ENCODE measurements at regions not wholly inside any gene's neighbourhood (a gene's known extent, or its start where the extent isn't known, plus 50 kb on each side); places are given as distances from the start of the nearest gene placed in this dataset.

- Histone ChIP-seq H3K9me2 (ENCODE audit: insufficient read depth, low read length) (no peaks in the 10 kb centered on the region), H3K79me2 (replicated peaks; ENCODE audit: insufficient read depth, low read length) (no peaks in the 10 kb centered on the region), H4K20me1 (ENCODE audit: insufficient read depth) (no peaks in the 10 kb centered on the region), H3F3A (ENCODE audit: insufficient read depth, low read length, poor library complexity, severe bottlenecking) (no peaks in the 10 kb centered on the region), H3K9me3 (ENCODE audit: low read length) (no peaks in the 10 kb centered on the region), H3K4me3 (ENCODE audit: low read length) (no peak overlapping the region), H3K36me3 (ENCODE audit: insufficient read depth, low read length) (no peaks in the 10 kb centered on the region), H2AFZ (ENCODE audit: low read depth, low read length) (no peak overlapping the region), H3K9ac (ENCODE audit: low read length) (no peak overlapping the region), H3K4me2 (ENCODE audit: low read length) (no peak overlapping the region), H3K27ac (ENCODE audit: low read length) (no peak overlapping the region), H3K27me3 (ENCODE audit: insufficient read depth, low read depth, low read length) (no peaks in the 10 kb centered on the region)
- TF ChIP-seq POLR2AphosphoS5 (IDR thresholded peaks at IDR 0.05) = no peak
- TF ChIP-seq TAF1 (IDR thresholded peaks at IDR 0.05; ENCODE audit: low read depth) = no peak
- TF ChIP-seq SMC3 (conservative IDR thresholded peaks at IDR 0.05; ENCODE audit: poor library complexity) = no peak
- TF ChIP-seq MXI1 (conservative IDR thresholded peaks at IDR 0.05; ENCODE audit: poor library complexity, severe bottlenecking) = no peak
- TF ChIP-seq, protein P1, sequence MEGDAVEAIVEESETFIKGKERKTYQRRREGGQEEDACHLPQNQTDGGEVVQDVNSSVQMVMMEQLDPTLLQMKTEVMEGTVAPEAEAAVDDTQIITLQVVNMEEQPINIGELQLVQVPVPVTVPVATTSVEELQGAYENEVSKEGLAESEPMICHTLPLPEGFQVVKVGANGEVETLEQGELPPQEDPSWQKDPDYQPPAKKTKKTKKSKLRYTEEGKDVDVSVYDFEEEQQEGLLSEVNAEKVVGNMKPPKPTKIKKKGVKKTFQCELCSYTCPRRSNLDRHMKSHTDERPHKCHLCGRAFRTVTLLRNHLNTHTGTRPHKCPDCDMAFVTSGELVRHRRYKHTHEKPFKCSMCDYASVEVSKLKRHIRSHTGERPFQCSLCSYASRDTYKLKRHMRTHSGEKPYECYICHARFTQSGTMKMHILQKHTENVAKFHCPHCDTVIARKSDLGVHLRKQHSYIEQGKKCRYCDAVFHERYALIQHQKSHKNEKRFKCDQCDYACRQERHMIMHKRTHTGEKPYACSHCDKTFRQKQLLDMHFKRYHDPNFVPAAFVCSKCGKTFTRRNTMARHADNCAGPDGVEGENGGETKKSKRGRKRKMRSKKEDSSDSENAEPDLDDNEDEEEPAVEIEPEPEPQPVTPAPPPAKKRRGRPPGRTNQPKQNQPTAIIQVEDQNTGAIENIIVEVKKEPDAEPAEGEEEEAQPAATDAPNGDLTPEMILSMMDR (IDR thresholded peaks at IDR 0.05; ENCODE audit: poor library complexity, severe bottlenecking) = no peak
Observed at GRCh38 chr2:8096484-8096883, 585.4 kb upstream of the ID2 start.

DNA sequence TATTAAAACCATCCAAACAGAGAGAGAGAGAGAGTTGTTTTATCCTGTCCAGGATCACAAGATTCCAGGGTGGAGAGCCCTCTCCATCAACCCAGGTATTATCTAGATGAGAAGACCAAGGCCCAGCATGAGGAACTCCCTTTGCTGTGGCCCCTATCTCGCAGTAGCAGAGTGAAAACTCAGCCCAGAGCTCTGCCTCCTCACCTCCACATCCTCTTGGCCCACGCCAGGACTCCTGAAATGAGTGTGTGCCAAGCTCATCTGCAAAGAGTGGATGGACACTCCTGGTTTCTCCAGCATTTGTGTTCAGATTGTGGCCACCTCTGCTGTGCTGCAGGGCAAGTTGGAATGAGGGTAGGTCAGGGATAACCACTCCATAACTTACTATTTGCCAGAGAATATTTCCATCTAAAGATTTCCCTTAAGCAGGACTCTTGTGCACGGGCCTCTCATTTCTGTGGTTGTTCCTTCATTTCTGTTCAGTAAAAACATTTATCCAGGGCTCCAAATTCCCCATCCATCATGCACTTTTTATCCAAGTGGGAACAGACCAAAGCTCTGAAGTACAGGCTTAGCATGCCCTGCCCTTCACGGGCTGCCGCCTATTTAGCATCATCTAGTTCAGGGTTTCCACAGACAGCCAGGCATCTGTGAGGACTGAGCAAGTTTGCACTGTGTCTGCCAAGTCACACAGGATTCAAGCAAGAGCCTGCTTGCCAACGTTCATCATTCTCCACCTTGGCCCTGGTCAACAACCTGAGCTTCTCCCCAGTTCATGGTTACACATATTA is 583.2 kb upstream of the ID2 start:
- Histone ChIP-seq H3K27ac (ENCODE audit: low read length) (no peak overlapping the region), H3F3A (ENCODE audit: insufficient read depth, low read length, poor library complexity, severe bottlenecking) (no peaks in the 10 kb centered on the region), H3K9me2 (ENCODE audit: insufficient read depth, low read length) (no peaks in the 10 kb centered on the region), H3K9me3 (ENCODE audit: low read length) (no peaks in the 10 kb centered on the region), H3K27me3 (ENCODE audit: insufficient read depth, low read depth, low read length) (no peaks in the 10 kb centered on the region), H4K20me1 (ENCODE audit: insufficient read depth) (no peaks in the 10 kb centered on the region), H3K9ac (ENCODE audit: low read length) (no peak overlapping the region), H2AFZ (ENCODE audit: low read depth, low read length) (no peak overlapping the region), H3K36me3 (ENCODE audit: insufficient read depth, low read length) (no peaks in the 10 kb centered on the region), H3K4me2 (ENCODE audit: low read length) (no peak overlapping the region), H3K79me2 (replicated peaks; ENCODE audit: insufficient read depth, low read length) (no peaks in the 10 kb centered on the region), H3K4me3 (ENCODE audit: low read length) (no peak overlapping the region)
- TF ChIP-seq TAF1 (IDR thresholded peaks at IDR 0.05; ENCODE audit: low read depth) = no peak
- TF ChIP-seq RAD21 (conservative IDR thresholded peaks at IDR 0.05) = no peak
- TF ChIP-seq, protein P1 (IDR thresholded peaks at IDR 0.05; ENCODE audit: poor library complexity, severe bottlenecking) = no peak

DNA sequence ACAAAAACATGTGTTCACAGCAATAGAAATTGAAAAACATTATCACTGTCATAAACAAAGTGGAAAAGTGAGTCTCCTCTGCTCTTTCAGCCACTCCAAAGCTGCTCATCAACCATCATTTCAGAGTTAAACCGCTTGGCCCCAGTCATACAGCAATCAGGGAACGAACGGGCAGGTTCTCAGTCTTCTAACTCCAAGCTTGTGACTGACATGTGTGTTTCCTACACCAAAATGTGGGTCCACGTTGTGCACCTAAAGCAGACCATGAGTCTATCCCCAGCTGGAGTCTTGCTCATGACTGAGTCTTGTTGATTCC is 582.6 kb upstream of the ID2 start:
- H3K27me3 ChIP-seq (ENCODE audit: insufficient read depth, low read depth, low read length) = no peaks in the 10 kb centered on the region
- H3K79me2 ChIP-seq (replicated peaks; ENCODE audit: insufficient read depth, low read length) = no peaks in the 10 kb centered on the region
- H3K9me3 ChIP-seq (ENCODE audit: low read length) = no peaks in the 10 kb centered on the region
- no peaks in the 10 kb centered on the region for H3F3A ChIP-seq (ENCODE audit: insufficient read depth, low read length, poor library complexity, severe bottlenecking)
- TF ChIP-seq, protein P1 (IDR thresholded peaks at IDR 0.05; ENCODE audit: poor library complexity, severe bottlenecking) = no peak
- TF ChIP-seq REST (IDR thresholded peaks at IDR 0.05; ENCODE audit: borderline replicate concordance) (no peak), EP300 (conservative IDR thresholded peaks at IDR 0.05; ENCODE audit: poor library complexity, severe bottlenecking) (no peak), RAD21 (conservative IDR thresholded peaks at IDR 0.05) (no peak), TAF1 (IDR thresholded peaks at IDR 0.05; ENCODE audit: low read depth) (no peak), MXI1 (conservative IDR thresholded peaks at IDR 0.05; ENCODE audit: poor library complexity, severe bottlenecking) (no peak), EZH2 (IDR thresholded peaks at IDR 0.05; ENCODE audit: borderline replicate concordance, insufficient read depth, low read length, poor library complexity, severe bottlenecking) (no peak), SMC3 (conservative IDR thresholded peaks at IDR 0.05; ENCODE audit: poor library complexity) (no peak), POLR2AphosphoS5 (IDR thresholded peaks at IDR 0.05) (no peak)
- H3K9me2 ChIP-seq (ENCODE audit: insufficient read depth, low read length) = no peaks in the 10 kb centered on the region
- no peak overlapping the region for H3K27ac ChIP-seq (ENCODE audit: low read length)
- no peaks in the 10 kb centered on the region for H3K36me3 ChIP-seq (ENCODE audit: insufficient read depth, low read length)
- no peaks in the 10 kb centered on the region for H4K20me1 ChIP-seq (ENCODE audit: insufficient read depth)
- H3K9ac ChIP-seq (ENCODE audit: low read length) = no peak overlapping the region
- H3K4me2 ChIP-seq (ENCODE audit: low read length) = no peak overlapping the region
- no peak overlapping the region for H2AFZ ChIP-seq (ENCODE audit: low read depth, low read length)
- no peak overlapping the region for H3K4me3 ChIP-seq (ENCODE audit: low read length)

Measured in neural cell (in vitro differentiated cells).